CD4-positive, alpha-beta T cell treated with Interleukin-21 for 1 hour (primary cell): ENCODE measurements at regions not wholly inside any gene's neighbourhood (a gene's known extent, or its start where the extent isn't known, plus 50 kb on each side); places are given as distances from the start of the nearest gene placed in this dataset.

Experiments used
- DNase-seq: peaks from one replicate; pipeline ENCODE4 v3.0.0-alpha.2; 2020

- no peak for DNase-seq
Observed at GRCh38 chr5:96157841-96158291, 196.2 kb upstream of the ELL2 start.

GRCh38 chr5:96157077-96157780, 195.6 kb upstream of the ELL2 start:
- no peak for DNase-seq

- no peak for DNase-seq
Observed at GRCh38 chr5:96155147-96155546, 193.5 kb upstream of the ELL2 start.

- DNase-seq, result no peak
Observed at GRCh38 chr5:96151891-96152290, 190.2 kb upstream of the ELL2 start.

GRCh38 chr5:96150007-96150406, 188.4 kb upstream of the ELL2 start:
- DNase-seq, result no peak

- DNase-seq, result no peak
Observed at GRCh38 chr5:96149546-96149945, 187.9 kb upstream of the ELL2 start.

GRCh38 chr5:96149021-96149420, 187.4 kb upstream of the ELL2 start:
- no peak for DNase-seq

- no peak for DNase-seq
Observed at GRCh38 chr5:96148376-96148775, 186.7 kb upstream of the ELL2 start.

- no peak for DNase-seq
Observed at GRCh38 chr5:96147866-96148265, 186.2 kb upstream of the ELL2 start.

- no peak for DNase-seq
Observed at GRCh38 chr5:96146675-96147074, 185.0 kb upstream of the ELL2 start.

- no peak for DNase-seq
Observed at GRCh38 chr5:96144289-96144688, 182.6 kb upstream of the ELL2 start.

GRCh38 chr5:96143450-96143849, 181.8 kb upstream of the ELL2 start:
- no peak for DNase-seq

GRCh38 chr5:96142786-96143434, 181.3 kb upstream of the ELL2 start:
- DNase-seq, result no peak

GRCh38 chr5:96142184-96142781, 180.6 kb upstream of the ELL2 start:
- no peak for DNase-seq

- DNase-seq, result no peak
Observed at GRCh38 chr5:96141749-96142148, 180.1 kb upstream of the ELL2 start.

GRCh38 chr5:96140496-96140895, 178.8 kb upstream of the ELL2 start:
- no peak for DNase-seq

GRCh38 chr5:96140084-96140483, 178.4 kb upstream of the ELL2 start:
- no peak for DNase-seq

GRCh38 chr5:96134886-96135285, 173.2 kb upstream of the ELL2 start:
- no peak for DNase-seq

- DNase-seq, result no peak
Observed at GRCh38 chr5:96133341-96134079, 171.9 kb upstream of the ELL2 start.

- no peak for DNase-seq
Observed at GRCh38 chr5:96129276-96129675, 167.6 kb upstream of the ELL2 start.

- DNase-seq, result no peak
Observed at GRCh38 chr5:96128204-96128864, 166.7 kb upstream of the ELL2 start.

GRCh38 chr5:96127538-96127937, 165.9 kb upstream of the ELL2 start:
- no peak for DNase-seq
